Loucy (cell line): ENCODE measurements at regions not wholly inside any gene's neighbourhood (a gene's known extent, or its start where the extent isn't known, plus 50 kb on each side); places are given as distances from the start of the nearest gene placed in this dataset.

Experiments used
- H2AFZ ChIP-seq: fragments of 200-600 bp; sonication (generic); 2 replicates; pipeline ENCODE4 v1.6.0; 2016; ENCODE audit warnings: antibody characterized with exemption, mild to moderate bottlenecking, low read length, moderate library complexity
- H3F3A ChIP-seq: fragments of 200-600 bp; 2 replicates; pipeline ENCODE4 v1.6.0; 2016; ENCODE audit warnings: antibody characterized with exemption, low read depth, mild to moderate bottlenecking
- H3K27me3 ChIP-seq: fragments of 200-600 bp; sonication (generic); 2 replicates; pipeline ENCODE4 v1.6.1; 2014; ENCODE audit warnings: low read length, mild to moderate bottlenecking; ENCODE audit not compliant: insufficient read depth, poor library complexity, severe bottlenecking
- H3K36me3 ChIP-seq: fragments of 200-600 bp; sonication (generic); 2 replicates; pipeline ENCODE4 v1.6.1; 2016; ENCODE audit warnings: low read length; ENCODE audit not compliant: insufficient read depth
- H3K4me1 ChIP-seq: fragments of 200-600 bp; sonication (generic); 2 replicates; pipeline ENCODE4 v1.5.1; 2014; ENCODE audit warnings: low read length, mild to moderate bottlenecking; ENCODE audit not compliant: insufficient read depth, poor library complexity, severe bottlenecking
- H3K4me2 ChIP-seq: fragments of 200-600 bp; sonication (generic); 2 replicates; pipeline ENCODE4 v1.6.0; 2014; ENCODE audit warnings: antibody characterized with exemption, low read length, low read depth, mild to moderate bottlenecking; ENCODE audit not compliant: poor library complexity, severe bottlenecking
- H3K4me3 ChIP-seq: fragments of 200-600 bp; sonication (generic); 2 replicates; pipeline ENCODE4 v1.5.1; 2014; ENCODE audit warnings: low read length, mild to moderate bottlenecking, mixed read lengths; ENCODE audit not compliant: poor library complexity, severe bottlenecking
- H3K79me2 ChIP-seq: fragments of 200-600 bp; sonication (generic); 2 replicates; pipeline ENCODE4 v1.6.1; 2014; ENCODE audit warnings: low read length; ENCODE audit not compliant: insufficient read depth
- H3K9ac ChIP-seq: fragments of 200-600 bp; sonication (generic); 2 replicates; pipeline ENCODE4 v1.6.0; 2014; ENCODE audit warnings: mild to moderate bottlenecking, low read depth, low read length, moderate library complexity; ENCODE audit not compliant: poor library complexity, severe bottlenecking
- H3K9me2 ChIP-seq: fragments of 200-600 bp; sonication (generic); replicated peaks from 2 replicates; pipeline ENCODE4 v1.6.1; 2016; ENCODE audit warnings: low read depth, low read length, mixed read lengths
- H3K9me3 ChIP-seq: fragments of 200-600 bp; sonication (generic); 2 replicates; pipeline ENCODE4 v1.6.1; 2014; ENCODE audit warnings: mild to moderate bottlenecking, antibody characterized with exemption, low read length, low read depth; ENCODE audit not compliant: insufficient read depth
- H4K20me1 ChIP-seq: fragments of 200-600 bp; sonication (generic); 2 replicates; pipeline ENCODE4 v1.6.0; 2014; ENCODE audit warnings: antibody characterized with exemption, low read length, mild to moderate bottlenecking; ENCODE audit not compliant: insufficient read depth, poor library complexity, severe bottlenecking
- CTCF ChIP-seq: fragments of 200-600 bp; sonication (generic); conservative IDR thresholded peaks from 2 replicates; pipeline ENCODE4 v1.5.1; 2014; ENCODE audit warnings: mild to moderate bottlenecking, antibody characterized with exemption, low read length
- EZH2phosphoT487 ChIP-seq: fragments of 200-600 bp; IDR thresholded peaks from 2 replicates; pipeline ENCODE4 v1.6.1; 2018; ENCODE audit warnings: antibody characterized with exemption, mild to moderate bottlenecking, moderate library complexity, borderline replicate concordance

GRCh38 chr2:240204431-240205276, 64.2 kb upstream of the OTOS start:
- Histone ChIP-seq H3K4me1 (no peaks in the 10 kb centered on the region), H3K79me2 (no peaks in the 10 kb centered on the region), H3K4me2 (no peak overlapping the region), H3K9me2 (no peaks in the 10 kb centered on the region), H3K4me3 (no peak overlapping the region), H3K27me3 (no peaks in the 10 kb centered on the region), H2AFZ (no peak overlapping the region), H3K9ac (no peak overlapping the region), H3K36me3 (no peaks in the 10 kb centered on the region), H3F3A (no peaks in the 10 kb centered on the region), H3K9me3 (no peaks in the 10 kb centered on the region; the same call in 1 of the 2 replicates), H4K20me1 (no peaks in the 10 kb centered on the region)
- TF ChIP-seq EZH2phosphoT487 (no peak), CTCF (no peak)

- H3K9ac ChIP-seq, result no peak overlapping the region
- no peaks in the 10 kb centered on the region for H3K9me2 ChIP-seq
- no peak overlapping the region for H2AFZ ChIP-seq
- H3K9me3 ChIP-seq, result no peaks in the 10 kb centered on the region; the same call in 1 of the 2 replicates
- no peak overlapping the region for H3K4me3 ChIP-seq
- no peaks in the 10 kb centered on the region for H3K79me2 ChIP-seq
- no peaks in the 10 kb centered on the region for H3K36me3 ChIP-seq
- TF ChIP-seq EZH2phosphoT487 (no peak), CTCF (no peak)
- H3F3A ChIP-seq, result no peaks in the 10 kb centered on the region
- H3K27me3 ChIP-seq, result no peaks in the 10 kb centered on the region
- no peaks in the 10 kb centered on the region for H4K20me1 ChIP-seq
- no peak overlapping the region for H3K4me2 ChIP-seq
- no peaks in the 10 kb centered on the region for H3K4me1 ChIP-seq
Observed at GRCh38 chr2:240205348-240205747, 64.9 kb upstream of the OTOS start.

- Histone ChIP-seq H3K36me3 (no peaks in the 10 kb centered on the region), H3K4me2 (no peak overlapping the region), H2AFZ (no peak overlapping the region), H3K79me2 (no peaks in the 10 kb centered on the region), H3K4me3 (no peak overlapping the region), H3F3A (no peaks in the 10 kb centered on the region), H3K9me3 (no peaks in the 10 kb centered on the region; the same call in 1 of the 2 replicates), H3K4me1 (no peaks in the 10 kb centered on the region), H4K20me1 (no peaks in the 10 kb centered on the region), H3K27me3 (no peaks in the 10 kb centered on the region), H3K9ac (no peak overlapping the region), H3K9me2 (no peaks in the 10 kb centered on the region)
- TF ChIP-seq EZH2phosphoT487 (no peak), CTCF (no peak)
Observed at GRCh38 chr2:240205772-240206171, 65.3 kb upstream of the OTOS start.
